Subcutaneous abdominal adipose tissue (tissue), 5 donors: ENCODE measurements at regions not wholly inside any gene's neighbourhood (a gene's known extent, or its start where the extent isn't known, plus 50 kb on each side); places are given as distances from the start of the nearest gene placed in this dataset.
"Not testable (repeated sequence)": the region's sequence is repeated elsewhere in the genome, so short reads cannot be mapped to it uniquely, and the experiment has no call there.

Source experiments
- H3K27ac ChIP-seq: one replicate; pipeline ENCODE4 v1.7.0; 2013; ENCODE audit warnings: low read depth, mild to moderate bottlenecking, inconsistent platforms, low read length, moderate library complexity
- H3K27me3 ChIP-seq, 5 donors: one replicate each; pipeline ENCODE4 v1.7.0; 2013; ENCODE audit warnings: low read length in 5 of 5, inconsistent platforms in 1 of 5; ENCODE audit not compliant: control insufficient read depth in 5 of 5, insufficient read depth in 4 of 5
- H3K36me3 ChIP-seq, 5 donors: one replicate each; pipeline ENCODE4 v1.7.0; 2013; ENCODE audit warnings: low read length in 5 of 5; ENCODE audit not compliant: control insufficient read depth in 5 of 5, insufficient read depth in 5 of 5
- H3K4me1 ChIP-seq, 5 donors: one replicate each; pipeline ENCODE4 v1.7.0; 2013; ENCODE audit warnings: low read length in 5 of 5, mild to moderate bottlenecking in 3 of 5, moderate library complexity in 1 of 5; ENCODE audit not compliant: control insufficient read depth in 5 of 5, insufficient read depth in 5 of 5
- H3K4me3 ChIP-seq, 5 donors: one replicate each; pipeline ENCODE4 v1.7.0; 2013; ENCODE audit warnings: low read length in 5 of 5, low read depth in 1 of 5
- H3K9ac ChIP-seq, 5 donors: one replicate each; pipeline ENCODE4 v1.7.0; 2013; ENCODE audit warnings: low read length in 5 of 5, mild to moderate bottlenecking in 4 of 5, moderate library complexity in 3 of 5
- H3K9me3 ChIP-seq, 5 donors: one replicate each; pipeline ENCODE4 v1.7.0; 2013; ENCODE audit warnings: low read length in 5 of 5; ENCODE audit not compliant: control insufficient read depth in 5 of 5
- donor health status: healthy.
- donor health status: healthy.
- donor health status: healthy.
- donor health status: healthy.
- donor health status: healthy.

DNA sequence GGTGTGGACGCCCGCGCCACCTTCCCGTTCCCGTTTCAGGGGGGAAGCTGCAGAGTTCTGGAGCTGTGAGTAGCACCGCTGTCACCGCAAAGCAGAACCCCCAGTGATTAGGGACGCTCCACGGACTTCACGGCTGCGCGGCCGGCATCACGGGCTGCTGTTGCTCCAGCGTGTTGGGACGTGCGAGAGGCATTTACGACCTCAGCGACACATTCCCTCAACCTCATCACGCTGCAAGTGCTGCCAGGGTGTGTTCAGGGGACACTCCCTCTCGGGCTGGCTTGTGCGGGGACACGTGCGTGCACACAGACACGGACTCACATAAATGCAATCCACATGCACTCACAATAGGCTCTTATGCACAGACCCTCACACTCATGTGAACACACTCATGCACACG lies 187.9 kb downstream of the NPIPB11 start:
- H3K4me1 ChIP-seq, result peaks cover 4 to 25% (median 13%) of the 10 kb centered on the region in 5 donors
- not testable (repeated sequence) for H3K27ac ChIP-seq, H3K9me3 ChIP-seq, H3K27me3 ChIP-seq, H3K9ac ChIP-seq, H3K4me3 ChIP-seq
- peaks cover 0 to 14% (median 2%) of the 10 kb centered on the region in 5 donors for H3K36me3 ChIP-seq

DNA sequence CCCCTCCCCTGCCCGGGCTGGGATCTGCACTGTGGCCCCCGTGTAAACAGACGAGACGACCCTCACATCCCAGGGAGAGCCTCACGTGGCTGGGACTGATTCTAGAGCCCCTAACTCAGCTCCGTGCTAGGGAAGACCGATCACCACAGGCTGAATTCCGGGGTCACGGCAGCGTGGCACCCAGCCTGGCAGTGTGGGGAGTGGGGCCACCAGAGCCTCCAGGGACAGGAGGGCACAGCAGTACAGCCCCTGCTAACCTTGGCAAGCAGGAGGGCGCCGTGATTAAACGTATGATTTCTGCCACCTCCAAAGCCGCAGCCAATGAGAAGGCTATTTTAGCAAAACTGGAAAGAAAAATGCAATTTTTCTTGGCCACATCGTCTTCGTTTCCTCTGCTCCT lies 188.3 kb downstream of the NPIPB11 start:
- H3K27me3 ChIP-seq, H3K9me3 ChIP-seq, H3K27ac ChIP-seq, H3K9ac ChIP-seq, H3K4me3 ChIP-seq: not testable (repeated sequence)
- Histone ChIP-seq H3K4me1 (peaks cover 4 to 25% (median 13%) of the 10 kb centered on the region in 5 donors), H3K36me3 (peaks cover 0 to 14% (median 2%) of the 10 kb centered on the region in 5 donors)

DNA sequence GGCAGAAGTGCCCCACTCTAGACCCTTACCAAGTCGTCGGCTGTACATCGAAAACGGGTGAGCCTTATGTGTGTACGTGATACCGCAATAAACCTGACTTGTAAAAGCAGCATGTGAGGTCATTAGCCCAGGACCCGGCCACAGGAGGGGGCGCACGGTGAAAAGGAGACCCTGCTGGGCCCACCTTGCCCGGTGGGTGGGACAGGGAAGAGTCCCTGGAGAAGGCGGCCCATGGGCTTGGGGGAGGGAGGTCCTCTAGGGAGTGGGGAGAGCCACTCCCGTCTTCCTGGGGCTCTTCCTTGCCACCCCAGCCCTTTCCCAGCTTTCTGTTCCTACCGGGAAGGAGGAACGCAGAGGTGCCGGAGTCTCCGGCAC lies 188.8 kb downstream of the NPIPB11 start:
- Histone ChIP-seq H3K36me3 (peaks cover 0 to 14% (median 2%) of the 10 kb centered on the region in 5 donors), H3K4me1 (peaks cover 4 to 25% (median 13%) of the 10 kb centered on the region in 5 donors)
- H3K27ac ChIP-seq, H3K4me3 ChIP-seq, H3K9ac ChIP-seq, H3K27me3 ChIP-seq, H3K9me3 ChIP-seq: not testable (repeated sequence)

DNA sequence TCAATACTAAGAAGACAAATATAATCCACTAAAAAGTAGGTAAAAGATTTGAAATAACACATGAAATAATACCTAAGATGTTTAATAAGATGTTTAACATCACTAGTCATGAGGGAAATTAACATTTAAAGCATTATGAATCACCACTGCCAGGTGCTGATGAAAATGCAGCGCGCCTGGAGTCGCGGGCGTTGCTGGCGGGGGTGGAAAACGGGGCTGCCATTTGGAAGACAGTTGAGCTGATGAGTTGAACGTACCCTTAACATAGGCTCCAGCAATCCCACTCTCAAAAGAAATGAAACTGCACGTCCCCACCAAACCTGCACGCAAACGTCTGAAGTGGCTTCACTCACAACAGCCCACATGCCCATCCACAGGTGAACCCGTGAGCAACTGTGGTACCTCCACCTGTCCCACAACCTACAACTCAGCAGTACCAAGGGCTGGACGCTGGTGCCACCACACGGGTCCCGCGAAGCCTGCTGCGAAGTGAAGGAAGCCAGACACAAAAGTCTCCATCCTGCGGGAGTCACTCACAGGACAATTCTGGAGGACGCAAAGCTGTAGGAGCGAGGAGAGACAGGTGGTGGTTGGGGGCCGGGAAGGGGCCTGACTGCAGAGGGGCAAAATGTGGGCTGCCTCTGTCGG lies 189.3 kb downstream of the NPIPB11 start:
- not testable (repeated sequence) for H3K9ac ChIP-seq, H3K27me3 ChIP-seq, H3K27ac ChIP-seq, H3K4me3 ChIP-seq, H3K9me3 ChIP-seq
- Histone ChIP-seq H3K4me1 (peaks cover 4 to 24% (median 13%) of the 10 kb centered on the region in 5 donors), H3K36me3 (peaks cover 0 to 14% (median 2%) of the 10 kb centered on the region in 5 donors)

GRCh38 chr16:29213770-29214169 lies 192.7 kb downstream of the NPIPB11 start:
- not testable (repeated sequence) for H3K27me3 ChIP-seq, H3K4me1 ChIP-seq, H3K9me3 ChIP-seq, H3K36me3 ChIP-seq, H3K4me3 ChIP-seq, H3K27ac ChIP-seq, H3K9ac ChIP-seq

- not testable (repeated sequence) for H3K4me3 ChIP-seq, H3K27ac ChIP-seq, H3K9me3 ChIP-seq, H3K4me1 ChIP-seq, H3K27me3 ChIP-seq, H3K36me3 ChIP-seq, H3K9ac ChIP-seq
Measured at GRCh38 chr16:29213251-29213650, 193.3 kb downstream of the NPIPB11 start.

- not testable (repeated sequence) for H3K36me3 ChIP-seq, H3K9ac ChIP-seq, H3K4me1 ChIP-seq, H3K9me3 ChIP-seq, H3K27me3 ChIP-seq, H3K27ac ChIP-seq, H3K4me3 ChIP-seq
Measured at GRCh38 chr16:29212084-29213027, 194.2 kb downstream of the NPIPB11 start.

- H3K4me1 ChIP-seq, H3K27me3 ChIP-seq, H3K9me3 ChIP-seq, H3K27ac ChIP-seq, H3K9ac ChIP-seq, H3K4me3 ChIP-seq, H3K36me3 ChIP-seq: not testable (repeated sequence)
Measured at GRCh38 chr16:29211456-29211855, 195.1 kb downstream of the NPIPB11 start.

DNA sequence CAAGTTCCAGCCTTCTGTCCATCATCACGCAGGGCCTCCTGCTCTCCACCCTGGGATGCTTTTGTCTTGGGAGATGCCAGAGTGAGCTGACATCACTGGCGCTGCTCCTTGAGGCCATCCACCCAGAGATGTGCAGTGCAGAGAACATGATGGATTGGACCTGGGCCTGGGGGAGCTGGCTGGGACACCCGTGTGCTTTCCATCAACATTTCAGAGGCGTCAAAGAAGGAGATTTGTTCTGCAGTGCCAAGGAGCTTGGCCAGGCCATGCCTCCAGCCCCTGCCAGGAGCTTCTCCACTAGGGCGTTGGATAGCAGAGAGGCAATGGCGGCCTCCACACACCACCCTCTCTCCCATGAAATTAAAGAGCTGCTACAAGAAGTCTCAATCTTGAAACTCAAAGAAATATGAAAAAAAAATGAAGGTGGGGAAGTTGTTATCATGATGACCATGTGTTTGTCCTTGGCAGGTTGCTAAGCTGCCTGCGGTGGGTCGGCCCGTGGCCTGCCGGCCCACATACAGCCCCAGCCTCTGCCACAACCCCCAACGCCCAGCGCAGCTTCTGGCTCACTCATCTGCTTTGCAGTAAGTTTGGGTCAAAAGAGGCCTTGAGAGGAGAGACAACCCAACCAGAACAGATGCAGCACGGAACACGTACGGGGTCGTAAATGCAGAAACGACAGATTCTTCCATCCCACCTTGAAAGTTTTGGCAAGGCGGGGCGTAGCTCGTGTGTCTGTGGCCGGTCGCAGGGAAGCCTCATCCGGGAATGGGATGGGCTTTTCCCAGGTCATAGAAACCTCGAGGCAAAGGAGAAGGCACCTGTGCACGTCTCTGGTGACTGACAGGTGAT lies 196.0 kb downstream of the NPIPB11 start:
- not testable (repeated sequence) for H3K36me3 ChIP-seq, H3K27me3 ChIP-seq, H3K9me3 ChIP-seq, H3K4me3 ChIP-seq, H3K9ac ChIP-seq, H3K27ac ChIP-seq, H3K4me1 ChIP-seq

- H3K36me3 ChIP-seq, H3K4me3 ChIP-seq, H3K9ac ChIP-seq, H3K9me3 ChIP-seq, H3K27ac ChIP-seq, H3K27me3 ChIP-seq: not testable (repeated sequence)
- peaks cover 0 to 14% (median 0%) of the 10 kb centered on the region in 5 donors for H3K4me1 ChIP-seq
Measured at GRCh38 chr16:29206120-29206519, 200.4 kb downstream of the NPIPB11 start.
